SU-DHL-6 (cell line): ENCODE measurements at regions not wholly inside any gene's neighbourhood (a gene's known extent, or its start where the extent isn't known, plus 50 kb on each side); places are given as distances from the start of the nearest gene placed in this dataset.

Experiments used
- H2AFZ ChIP-seq: fragments of 200-600 bp; sonication (generic); 2 replicates; pipeline ENCODE4 v1.6.1; 2014; ENCODE audit warnings: low read depth, mild to moderate bottlenecking, moderate library complexity, mixed read lengths, antibody characterized with exemption, low read length; ENCODE audit not compliant: severe bottlenecking
- H3F3A ChIP-seq: fragments of 200-600 bp; shearing (Covaris generic); 2 replicates; pipeline ENCODE4 v1.6.0; 2016; ENCODE audit warnings: antibody characterized with exemption, mild to moderate bottlenecking; ENCODE audit not compliant: insufficient read depth
- H3K27ac ChIP-seq: fragments of 200-600 bp; sonication (generic); 2 replicates; pipeline ENCODE4 v1.5.1; 2016; ENCODE audit warnings: low read depth, mild to moderate bottlenecking, low read length, moderate library complexity, mixed read lengths
- H3K27me3 ChIP-seq: fragments of 200-600 bp; sonication (generic), shearing (Covaris generic); 2 replicates; pipeline ENCODE4 v1.6.0; 2014; ENCODE audit warnings: mild to moderate bottlenecking, low read length
- H3K36me3 ChIP-seq: fragments of 200-600 bp; sonication (generic); 2 replicates; pipeline ENCODE4 v1.6.1; 2014; ENCODE audit warnings: mild to moderate bottlenecking, low read length, mixed read lengths
- H3K4me2 ChIP-seq: fragments of 300-600, 200-600 bp; shearing (Covaris generic), sonication (generic); 2 replicates; pipeline ENCODE4 v1.6.0; 2014; ENCODE audit warnings: low read length, low read depth, mild to moderate bottlenecking; ENCODE audit not compliant: poor library complexity, severe bottlenecking
- H3K4me3 ChIP-seq: fragments of 200-600 bp; sonication (generic); 2 replicates; pipeline ENCODE4 v1.5.1; 2014; ENCODE audit warnings: antibody characterized with exemption, low read length, mild to moderate bottlenecking, mixed read lengths; ENCODE audit not compliant: insufficient read depth, poor library complexity, severe bottlenecking
- H3K79me2 ChIP-seq: fragments of 200-600 bp; sonication (generic); 2 replicates; pipeline ENCODE4 v1.6.1; 2014; ENCODE audit warnings: mild to moderate bottlenecking, low read length, moderate library complexity; ENCODE audit not compliant: insufficient read depth
- H3K9ac ChIP-seq: fragments of 200-600 bp; sonication (generic); 2 replicates; pipeline ENCODE4 v1.7.0; 2014; ENCODE audit warnings: mild to moderate bottlenecking, low read length
- H3K9me2 ChIP-seq: fragments of 200-600 bp; sonication (generic); replicated peaks from 2 replicates; pipeline ENCODE4 v1.6.1; 2014; ENCODE audit warnings: low read length; ENCODE audit not compliant: insufficient read depth
- H3K9me3 ChIP-seq: fragments of 200-600 bp; sonication (generic); 2 replicates; pipeline ENCODE4 v1.6.1; 2014; ENCODE audit warnings: low read length, mixed read lengths; ENCODE audit not compliant: insufficient read depth
- H4K20me1 ChIP-seq: fragments of 200-600 bp; sonication (generic); 2 replicates; pipeline ENCODE4 v1.6.1; 2014; ENCODE audit warnings: low read depth, mild to moderate bottlenecking, antibody characterized with exemption, low read length, moderate library complexity, mixed read lengths
- EZH2phosphoT487 ChIP-seq: fragments of 200-600 bp; sonication (generic), shearing (Covaris generic); conservative IDR thresholded peaks from 2 replicates; pipeline ENCODE4 v1.6.1; 2018; ENCODE audit warnings: mild to moderate bottlenecking, antibody characterized with exemption, low read length, moderate library complexity, mixed read lengths
- TF ChIP-seq, protein P1 (sequence below): fragments of 200-600 bp; sonication (generic); IDR thresholded peaks from one replicate; pipeline ENCODE4 v1.5.1; 2017; ENCODE audit warnings: antibody characterized with exemption, mild to moderate bottlenecking, low read length, moderate library complexity; ENCODE audit not compliant: insufficient read depth, poor library complexity, severe bottlenecking

GRCh38 chr4:57710053-57710452 lies 599.9 kb upstream of the IGFBP7 start:
- no peaks in the 10 kb centered on the region for H4K20me1 ChIP-seq
- H2AFZ ChIP-seq = no peak overlapping the region
- no peaks in the 10 kb centered on the region for H3K9me2 ChIP-seq
- no peak overlapping the region for H3K27ac ChIP-seq
- H3K79me2 ChIP-seq = no peaks in the 10 kb centered on the region
- no peaks in the 10 kb centered on the region for H3K36me3 ChIP-seq
- no peak for TF ChIP-seq EZH2phosphoT487
- TF ChIP-seq, protein P1, sequence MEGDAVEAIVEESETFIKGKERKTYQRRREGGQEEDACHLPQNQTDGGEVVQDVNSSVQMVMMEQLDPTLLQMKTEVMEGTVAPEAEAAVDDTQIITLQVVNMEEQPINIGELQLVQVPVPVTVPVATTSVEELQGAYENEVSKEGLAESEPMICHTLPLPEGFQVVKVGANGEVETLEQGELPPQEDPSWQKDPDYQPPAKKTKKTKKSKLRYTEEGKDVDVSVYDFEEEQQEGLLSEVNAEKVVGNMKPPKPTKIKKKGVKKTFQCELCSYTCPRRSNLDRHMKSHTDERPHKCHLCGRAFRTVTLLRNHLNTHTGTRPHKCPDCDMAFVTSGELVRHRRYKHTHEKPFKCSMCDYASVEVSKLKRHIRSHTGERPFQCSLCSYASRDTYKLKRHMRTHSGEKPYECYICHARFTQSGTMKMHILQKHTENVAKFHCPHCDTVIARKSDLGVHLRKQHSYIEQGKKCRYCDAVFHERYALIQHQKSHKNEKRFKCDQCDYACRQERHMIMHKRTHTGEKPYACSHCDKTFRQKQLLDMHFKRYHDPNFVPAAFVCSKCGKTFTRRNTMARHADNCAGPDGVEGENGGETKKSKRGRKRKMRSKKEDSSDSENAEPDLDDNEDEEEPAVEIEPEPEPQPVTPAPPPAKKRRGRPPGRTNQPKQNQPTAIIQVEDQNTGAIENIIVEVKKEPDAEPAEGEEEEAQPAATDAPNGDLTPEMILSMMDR = no peak
- no peaks in the 10 kb centered on the region for H3F3A ChIP-seq
- H3K9me3 ChIP-seq = no peaks in the 10 kb centered on the region
- no peak overlapping the region for H3K4me3 ChIP-seq
- H3K27me3 ChIP-seq = no peaks in the 10 kb centered on the region
- no peak overlapping the region for H3K9ac ChIP-seq
- H3K4me2 ChIP-seq = no peak overlapping the region

GRCh38 chr4:57691370-57691769 lies 581.2 kb upstream of the IGFBP7 start:
- Histone ChIP-seq H3K9me2 (no peaks in the 10 kb centered on the region), H4K20me1 (no peaks in the 10 kb centered on the region), H3F3A (no peaks in the 10 kb centered on the region), H3K27ac (no peak overlapping the region), H3K9ac (no peak overlapping the region), H3K79me2 (no peaks in the 10 kb centered on the region), H2AFZ (no peak overlapping the region), H3K4me2 (no peak overlapping the region), H3K27me3 (no peaks in the 10 kb centered on the region), H3K36me3 (no peaks in the 10 kb centered on the region), H3K9me3 (no peaks in the 10 kb centered on the region), H3K4me3 (no peak overlapping the region)
- TF ChIP-seq EZH2phosphoT487 = no peak
- TF ChIP-seq, protein P1 = no peak

- no peaks in the 10 kb centered on the region for H3F3A ChIP-seq
- no peaks in the 10 kb centered on the region for H3K9me2 ChIP-seq
- H3K9ac ChIP-seq = no peak overlapping the region
- no peaks in the 10 kb centered on the region for H3K9me3 ChIP-seq
- H4K20me1 ChIP-seq = no peaks in the 10 kb centered on the region
- no peak for TF ChIP-seq EZH2phosphoT487
- TF ChIP-seq, protein P1 = no peak
- H3K4me2 ChIP-seq = no peak overlapping the region
- H3K36me3 ChIP-seq = no peaks in the 10 kb centered on the region
- no peaks in the 10 kb centered on the region for H3K79me2 ChIP-seq
- H3K27me3 ChIP-seq = no peaks in the 10 kb centered on the region
- no peak overlapping the region for H2AFZ ChIP-seq
- no peak overlapping the region for H3K4me3 ChIP-seq
- no peak overlapping the region for H3K27ac ChIP-seq
Measured at GRCh38 chr4:57689693-57690205, 579.6 kb upstream of the IGFBP7 start.
